IMR-90 (cell line): ENCODE measurements at regions not wholly inside any gene's neighbourhood (a gene's known extent, or its start where the extent isn't known, plus 50 kb on each side); places are given as distances from the start of the nearest gene placed in this dataset.

ENCODE experiments used
- ATAC-seq: fragments of 200-7000 bp; cut with Tn5 transposase; 2 replicates; pipeline ENCODE4 v1.9.1; 2020; ENCODE audit warnings: low read depth, mild to moderate bottlenecking, moderate library complexity
- BruUV-seq: library from RNA; stranded (reverse); fragments of 400-500 nt; replicated peaks from 2 replicates; lab custom pipeline; 2021; lab: Mats Ljungman, UMichigan
- CTCF ChIA-PET: fragments of 300-600 bp; formaldehyde crosslinking; extraction: SDS; loops from one replicate; lab custom pipeline; 2021; ENCODE audit warnings: antibody characterized with exemption; lab: Yijun Ruan, JAX
- POLR2A ChIA-PET: fragments of 300-600 bp; sonication (Branson Sonifier 250); formaldehyde crosslinking; loops from one replicate; lab custom pipeline; 2022; ENCODE audit warnings: antibody characterized with exemption; ENCODE audit not compliant: unreplicated experiment; lab: Charles Lee
- DNase-seq: peaks from one replicate; pipeline ENCODE4 v3.0.0; 2013
- H2AFZ ChIP-seq: replicated peaks from 2 replicates; pipeline ENCODE3; 2013; ENCODE audit warnings: low read length, mild to moderate bottlenecking; ENCODE audit not compliant: poor library complexity
- H2AK5ac ChIP-seq: 2 replicates; pipeline ENCODE4 v1.6.1; 2013; ENCODE audit warnings: low read depth, low read length, inconsistent platforms
- H2AK9ac ChIP-seq: replicated peaks from 2 replicates; pipeline ENCODE3; 2013; ENCODE audit warnings: mild to moderate bottlenecking, low read depth, low read length, moderate library complexity; ENCODE audit not compliant: poor library complexity
- H2BK120ac ChIP-seq: 2 replicates; pipeline ENCODE4 v1.6.1; 2013; ENCODE audit warnings: low read depth, low read length, inconsistent platforms
- H2BK15ac ChIP-seq: 3 replicates; pipeline ENCODE4 v1.6.1; 2013; ENCODE audit warnings: low read depth, low read length, inconsistent platforms
- H2BK20ac ChIP-seq: 2 replicates; pipeline ENCODE4 v1.6.1; 2013; ENCODE audit warnings: low read depth, mild to moderate bottlenecking, inconsistent platforms, low read length, moderate library complexity
- H2BK5ac ChIP-seq: 2 replicates; pipeline ENCODE4 v1.6.1; 2013; ENCODE audit warnings: mild to moderate bottlenecking, low read depth, low read length, inconsistent platforms; ENCODE audit not compliant: poor library complexity, severe bottlenecking
- H3K14ac ChIP-seq: replicated peaks from 2 replicates; pipeline ENCODE4 v1.6.1; 2013; ENCODE audit warnings: low read depth, low read length, inconsistent platforms
- H3K18ac ChIP-seq: 2 replicates; pipeline ENCODE4 v1.6.1; 2013; ENCODE audit warnings: low read depth, low read length, control low read depth
- H3K23ac ChIP-seq: 2 replicates; pipeline ENCODE4 v1.6.1; 2013; ENCODE audit warnings: low read depth, low read length, inconsistent platforms
- H3K27ac ChIP-seq: 2 replicates; pipeline ENCODE4 v1.5.1; 2013; ENCODE audit warnings: mild to moderate bottlenecking, control low read depth, low read length; ENCODE audit not compliant: insufficient read depth
- H3K27me3 ChIP-seq: 2 replicates; pipeline ENCODE4 v1.6.1; 2013; ENCODE audit warnings: low read length; ENCODE audit not compliant: control insufficient read depth, insufficient read depth
- H3K36me3 ChIP-seq: 2 replicates; pipeline ENCODE4 v1.6.1; 2013; ENCODE audit warnings: low read length, mixed read lengths; ENCODE audit not compliant: control insufficient read depth, insufficient read depth
- H3K4ac ChIP-seq: 2 replicates; pipeline ENCODE4 v1.6.1; 2013; ENCODE audit warnings: low read depth, low read length, inconsistent platforms
- H3K4me1 ChIP-seq: 2 replicates; pipeline ENCODE4 v1.6.1; 2013; ENCODE audit warnings: low read length, mixed read lengths; ENCODE audit not compliant: control insufficient read depth, insufficient read depth
- H3K4me2 ChIP-seq: 2 replicates; pipeline ENCODE4 v1.6.1; 2013; ENCODE audit warnings: low read depth, mild to moderate bottlenecking, control low read depth, low read length, moderate library complexity
- H3K4me3 ChIP-seq: 2 replicates; pipeline ENCODE4 v1.5.1; 2013; ENCODE audit warnings: low read depth, mild to moderate bottlenecking, control low read depth, low read length, moderate library complexity; ENCODE audit not compliant: insufficient read depth
- H3K56ac ChIP-seq: 2 replicates; pipeline ENCODE4 v1.6.1; 2013; ENCODE audit warnings: low read length, inconsistent platforms; ENCODE audit not compliant: insufficient read depth; ENCODE audit errors: extremely low read depth
- H3K79me1 ChIP-seq, 2 experiments: 2 replicates each; pipeline ENCODE4 v1.6.1; 2013; ENCODE audit warnings: low read length in 2 of 2, inconsistent platforms in 1 of 2, low read depth in 1 of 2
- H3K9ac ChIP-seq: 2 replicates; pipeline ENCODE4 v1.6.1; 2013; ENCODE audit warnings: low read depth, low read length, control low read depth
- H3K9me1 ChIP-seq: 2 replicates; pipeline ENCODE4 v1.6.1; 2013; ENCODE audit warnings: low read length, inconsistent platforms; ENCODE audit not compliant: insufficient read depth
- H3K9me3 ChIP-seq: 2 replicates; pipeline ENCODE4 v1.6.1; 2013; ENCODE audit warnings: low read length; ENCODE audit not compliant: control insufficient read depth, insufficient read depth
- H4K20me1 ChIP-seq: 2 replicates; pipeline ENCODE4 v1.6.1; 2013; ENCODE audit warnings: low read length, inconsistent platforms; ENCODE audit not compliant: insufficient read depth
- H4K5ac ChIP-seq: 2 replicates; pipeline ENCODE4 v1.6.1; 2013; ENCODE audit warnings: mild to moderate bottlenecking, low read depth, low read length, control low read depth
- H4K8ac ChIP-seq, 2 experiments: 2 replicates each; pipeline ENCODE4 v1.6.1; 2013; ENCODE audit warnings: low read depth in 2 of 2, low read length in 2 of 2, control low read depth in 1 of 2, inconsistent platforms in 1 of 2
- H4K91ac ChIP-seq: 2 replicates; pipeline ENCODE4 v1.6.1; 2013; ENCODE audit warnings: low read depth, low read length, inconsistent platforms; ENCODE audit not compliant: insufficient read depth
- BHLHE40 ChIP-seq: fragments of 150-350 bp; IDR thresholded peaks from 2 replicates; pipeline ENCODE4 v1.6.1; 2016; ENCODE audit warnings: mild to moderate bottlenecking, low read depth, low read length
- CHD1 ChIP-seq: IDR thresholded peaks from 2 replicates; pipeline ENCODE4 v1.6.1; 2012; ENCODE audit warnings: low read depth, low read length, improper control_type of control experiment
- FOS ChIP-seq: fragments of 150-350 bp; IDR thresholded peaks from 2 replicates; pipeline ENCODE4 v1.6.1; 2016; ENCODE audit warnings: low read depth, low read length
- MAFK ChIP-seq: IDR thresholded peaks from 2 replicates; pipeline ENCODE4 v1.6.1; 2012; ENCODE audit warnings: low read depth, low read length, improper control_type of control experiment
- MAZ ChIP-seq: IDR thresholded peaks from 2 replicates; pipeline ENCODE4 v1.6.1; 2012; ENCODE audit warnings: low read depth, mild to moderate bottlenecking, low read length, improper control_type of control experiment, moderate library complexity, borderline replicate concordance
- NFE2L2 ChIP-seq: fragments of 150-350 bp; IDR thresholded peaks from 2 replicates; pipeline ENCODE4 v1.6.1; 2016; ENCODE audit warnings: low read depth, mild to moderate bottlenecking, low read length
- POLR2A ChIP-seq: IDR thresholded peaks from 2 replicates; pipeline ENCODE4 v1.6.1; 2012; ENCODE audit warnings: mild to moderate bottlenecking, low read depth, low read length
- RAD21 ChIP-seq: IDR thresholded peaks from 2 replicates; pipeline ENCODE4 v1.6.1; 2012; ENCODE audit warnings: low read length, improper control_type of control experiment
- RCOR1 ChIP-seq: IDR thresholded peaks from 2 replicates; pipeline ENCODE4 v1.6.1; 2012; ENCODE audit warnings: mild to moderate bottlenecking, low read length, improper control_type of control experiment; ENCODE audit not compliant: insufficient replicate concordance
- USF2 ChIP-seq: fragments of 150-350 bp; IDR thresholded peaks from 2 replicates; pipeline ENCODE4 v1.6.1; 2017; ENCODE audit warnings: mild to moderate bottlenecking, antibody characterized with exemption, low read length, low read depth
- WGBS, 2 experiments: methylation state at CpG; one replicate each; pipeline versions ENCODE4 v1.1.5 to v1.1.7; 2013; ENCODE audit warnings: missing lambda C conversion rate in 2 of 2; ENCODE audit not compliant: insufficient read length in 1 of 2; ENCODE audit errors: extremely low coverage in 2 of 2; 5-methylcytosine and 5-hydroxymethylcytosine counted together
- dilution Hi-C: fragments of 300-500 bp; cut with HindIII; formaldehyde crosslinking; loops from one replicate; pipeline ENCODE4 v1.14.3; 2018; ENCODE audit warnings: low sequenced_read_pairs; ENCODE audit not compliant: unreplicated experiment
- in situ Hi-C: fragments of 300-500 bp; cut with MboI; formaldehyde crosslinking; loops from 3 replicates; pipeline ENCODE4 v1.14.3; 2019; ENCODE audit warnings: low sequenced_read_pairs, inconsistent platforms, mixed read lengths
- intact Hi-C: fragments of 100-400 bp; cut with micrococcal nuclease; formaldehyde crosslinking; loops from 2 replicates; pipeline ENCODE4 v1.10.0; 2022

- H3K4me3 ChIP-seq, result no peak overlapping the region
- WGBS, 2 experiments, result 100% methylated on average over 1 of the region's 1 CpG; no CpG with 5 or more reads in 1 of the 2 experiments
- H3K79me1 ChIP-seq, result no peaks in the 10 kb centered on the region
- H3K14ac ChIP-seq, result no peak overlapping the region
- no peak overlapping the region for H2BK15ac ChIP-seq
- H4K20me1 ChIP-seq, result no peaks in the 10 kb centered on the region
- no peak overlapping the region for H2AK9ac ChIP-seq
- in situ Hi-C loops, result no loop called here
- H4K8ac ChIP-seq, result no peak overlapping the region
- H2AK5ac ChIP-seq, result no peak overlapping the region
- H2BK120ac ChIP-seq, result no peak overlapping the region
- H3K9me3 ChIP-seq, result no peaks in the 10 kb centered on the region
- no peak overlapping the region for H3K4me2 ChIP-seq
- H4K91ac ChIP-seq, result no peak overlapping the region
- dilution Hi-C loops, result no loop called here
- no peaks in the 10 kb centered on the region for H3K9me1 ChIP-seq
- DNase-seq (no peak), ATAC-seq (no peak)
- ChIA-PET POLR2A (no interaction called here), CTCF (no interaction called here)
- H3K18ac ChIP-seq, result no peak overlapping the region
- H3K4me1 ChIP-seq, result no peaks in the 10 kb centered on the region; the same call in 1 of the 2 replicates
- intact Hi-C loops, result loop anchor here (10.0 kb wide), 1 partner anchor 263 kb away; no protein-coding TSS in a partner anchor
- H2AFZ ChIP-seq, result no peak overlapping the region
- H2BK20ac ChIP-seq, result no peak overlapping the region
- TF ChIP-seq CHD1 (no peak), POLR2A (no peak), USF2 (no peak), RAD21 (no peak), FOS (no peak), RCOR1 (no peak), MAFK (no peak), BHLHE40 (no peak), MAZ (no peak), NFE2L2 (no peak)
- no peak overlapping the region for H4K5ac ChIP-seq
- H3K23ac ChIP-seq, result no peak overlapping the region
- no peak overlapping the region for H3K9ac ChIP-seq
- peaks cover 2% of the 10 kb centered on the region; the same call in 1 of the 2 replicates for H3K27me3 ChIP-seq
- BruUV-seq, result no TSS peak
- H2BK5ac ChIP-seq, result no peak overlapping the region
- no peaks in the 10 kb centered on the region for H3K36me3 ChIP-seq
- H3K56ac ChIP-seq, result no peak overlapping the region
- H3K27ac ChIP-seq, result no peak overlapping the region
- no peak overlapping the region for H3K4ac ChIP-seq
Measured at GRCh38 chr7:91568138-91568537, 303.9 kb downstream of the FZD1 start.
